Endothelial cell of umbilical vein (primary cell): ENCODE measurements at regions not wholly inside any gene's neighbourhood (a gene's known extent, or its start where the extent isn't known, plus 50 kb on each side); places are given as distances from the start of the nearest gene placed in this dataset.

ENCODE experiments used
- BruUV-seq: library from RNA; stranded (reverse); fragments of 400-500 nt; replicated peaks from 2 replicates; lab custom pipeline; 2021; lab: Mats Ljungman, UMichigan
- CTCF ChIA-PET: fragments of 300-600, 350-600 bp; sonication (Branson Sonifier 250); formaldehyde crosslinking; loops from one replicate; lab custom pipeline; 2021; ENCODE audit warnings: antibody characterized with exemption, inconsistent platforms; lab: Charles Lee
- POLR2A ChIA-PET: fragments of 300-600, 350-600 bp; sonication (Branson Sonifier 250); formaldehyde crosslinking; loops from one replicate; lab custom pipeline; 2021; ENCODE audit warnings: antibody characterized with exemption, inconsistent platforms; lab: Charles Lee
- DNase-seq: peaks from one replicate; pipeline ENCODE4 v3.0.0-alpha.2; 2011; ENCODE audit warnings: low read depth, low spot score
- FAIRE-seq: peaks from 2 replicates; lab custom pipeline; 2011; peaks lifted over from hg19 to GRCh38; lab: Jason Lieb, UNC
- H2AFZ ChIP-seq: 2 replicates; pipeline ENCODE4 v1.6.0; 2012; ENCODE audit warnings: low read depth, low read length, control low read depth, inconsistent platforms
- H3K27ac ChIP-seq: 2 replicates; pipeline ENCODE4 v1.5.1; 2011; ENCODE audit warnings: low read depth, mild to moderate bottlenecking, control low read depth, low read length, moderate library complexity; ENCODE audit not compliant: insufficient read depth
- H3K27me3 ChIP-seq, 2 experiments: 2 replicates each; pipeline versions ENCODE4 v1.6.0 to v1.6.1; 2011; ENCODE audit warnings: low read length in 2 of 2, mixed read lengths in 1 of 2; ENCODE audit not compliant: control insufficient read depth in 2 of 2, insufficient read depth in 2 of 2
- H3K36me3 ChIP-seq, 2 experiments: 2 replicates in 1 of 2; 3 replicates in 1 of 2; pipeline ENCODE4 v1.5.1; 2011; ENCODE audit warnings: low read length in 2 of 2, mild to moderate bottlenecking in 1 of 2, moderate library complexity in 1 of 2; ENCODE audit not compliant: control insufficient read depth in 2 of 2, insufficient read depth in 2 of 2; ENCODE audit errors: extremely low read depth in 1 of 2
- H3K4me1 ChIP-seq: 3 replicates; pipeline ENCODE4 v1.5.1; 2011; ENCODE audit warnings: mild to moderate bottlenecking, low read length; ENCODE audit not compliant: control insufficient read depth, insufficient read depth; ENCODE audit errors: extremely low read depth
- H3K4me2 ChIP-seq: 2 replicates; pipeline ENCODE4 v1.6.1; 2011; ENCODE audit warnings: low read length, control low read depth, mixed read lengths; ENCODE audit not compliant: insufficient read depth
- H3K4me3 ChIP-seq, 3 experiments: fragments of 200-600 bp in 1 of 3; sonication (generic), shearing (Covaris generic) in 1 of 3; replicated peaks in 1 of 3; 2 replicates each; pipeline ENCODE4 v1.5.1; 2011 to 2016; ENCODE audit warnings: control low read depth in 3 of 3, low read length in 3 of 3, mild to moderate bottlenecking in 2 of 3, inconsistent platforms in 1 of 3, low read depth in 1 of 3, moderate library complexity in 1 of 3; ENCODE audit not compliant: insufficient read depth in 1 of 3
- H3K79me2 ChIP-seq: 2 replicates; pipeline ENCODE4 v1.6.0; 2012; ENCODE audit warnings: low read length, inconsistent platforms; ENCODE audit not compliant: control insufficient read depth, insufficient read depth
- H3K9ac ChIP-seq: replicated peaks from 2 replicates; pipeline ENCODE3; 2011; ENCODE audit warnings: low read length, control low read depth; ENCODE audit not compliant: insufficient read depth; ENCODE audit errors: extremely low read depth
- H3K9me1 ChIP-seq: replicated peaks from 3 replicates; pipeline ENCODE4 v1.6.0; 2011; ENCODE audit warnings: mild to moderate bottlenecking, low read length; ENCODE audit not compliant: control insufficient read depth, insufficient read depth; ENCODE audit errors: extremely low read depth
- H3K9me3 ChIP-seq: replicated peaks from 2 replicates; pipeline ENCODE4 v1.5.1; 2012; ENCODE audit warnings: low read length, inconsistent platforms; ENCODE audit not compliant: control insufficient read depth, insufficient read depth
- H4K20me1 ChIP-seq: replicated peaks from 2 replicates; pipeline ENCODE3; 2011; ENCODE audit warnings: mild to moderate bottlenecking, low read length; ENCODE audit not compliant: control insufficient read depth, insufficient read depth; ENCODE audit errors: extremely low read depth
- EZH2 ChIP-seq: IDR thresholded peaks from 2 replicates; pipeline ENCODE4 v1.6.1; 2012; ENCODE audit warnings: borderline replicate concordance, low read depth, mild to moderate bottlenecking, moderate library complexity, low read length, inconsistent platforms; ENCODE audit not compliant: severe bottlenecking
- FOS ChIP-seq: IDR thresholded peaks from 2 replicates; pipeline ENCODE4 v1.6.1; 2011; ENCODE audit warnings: mild to moderate bottlenecking, low read length, moderate library complexity, borderline replicate concordance; ENCODE audit not compliant: insufficient read depth
- GATA2 ChIP-seq: IDR thresholded peaks from 2 replicates; pipeline ENCODE4 v1.7.0; 2011; ENCODE audit warnings: low read depth, mild to moderate bottlenecking, moderate library complexity, mixed read lengths, low read length; ENCODE audit not compliant: insufficient read length, insufficient read depth
- JUN ChIP-seq: IDR thresholded peaks from 2 replicates; pipeline ENCODE4 v1.6.1; 2011; ENCODE audit warnings: borderline replicate concordance, low read depth; ENCODE audit not compliant: insufficient read length, insufficient read depth
- MYC ChIP-seq: IDR thresholded peaks from one replicate; pipeline ENCODE4 v1.6.1; 2011; ENCODE audit warnings: mild to moderate bottlenecking, low read depth, low read length
- POLR2A ChIP-seq: IDR thresholded peaks from 2 replicates; pipeline ENCODE4 v1.6.1; 2012; ENCODE audit warnings: low read depth, mild to moderate bottlenecking, control low read depth, low read length
- POLR2AphosphoS5 ChIP-seq: IDR thresholded peaks from 2 replicates; pipeline ENCODE4 v1.6.1; 2012; ENCODE audit warnings: low read depth, mild to moderate bottlenecking, control low read depth, low read length, moderate library complexity; ENCODE audit not compliant: insufficient read depth
- dilution Hi-C: fragments of 300-500 bp; cut with MboI; formaldehyde crosslinking; loops from one replicate; pipeline ENCODE4 v1.15.0; 2019; ENCODE audit warnings: low sequenced_read_pairs; ENCODE audit not compliant: extremely low pct_ligation_motif_present
- intact Hi-C: fragments of 100-400 bp; cut with micrococcal nuclease; formaldehyde crosslinking; loops from one replicate; pipeline ENCODE4 v1.10.0; 2022
- TF ChIP-seq, protein P1 (sequence below), 2 donors: IDR thresholded peaks; 1 replicate in 1 of 2; 2 replicates in 1 of 2; pipeline ENCODE4 v1.5.1; 2011; ENCODE audit warnings: low read length in 2 of 2, mild to moderate bottlenecking in 2 of 2, moderate library complexity in 2 of 2, control low read depth in 1 of 2, inconsistent platforms in 1 of 2, low read depth in 1 of 2; ENCODE audit not compliant: insufficient read depth in 1 of 2; ENCODE audit errors: extremely low read depth in 1 of 2
- TF ChIP-seq, protein P2 (sequence below): IDR thresholded peaks from 2 replicates; pipeline ENCODE4 v1.6.1; 2011; ENCODE audit not compliant: insufficient read depth, insufficient read length

DNA sequence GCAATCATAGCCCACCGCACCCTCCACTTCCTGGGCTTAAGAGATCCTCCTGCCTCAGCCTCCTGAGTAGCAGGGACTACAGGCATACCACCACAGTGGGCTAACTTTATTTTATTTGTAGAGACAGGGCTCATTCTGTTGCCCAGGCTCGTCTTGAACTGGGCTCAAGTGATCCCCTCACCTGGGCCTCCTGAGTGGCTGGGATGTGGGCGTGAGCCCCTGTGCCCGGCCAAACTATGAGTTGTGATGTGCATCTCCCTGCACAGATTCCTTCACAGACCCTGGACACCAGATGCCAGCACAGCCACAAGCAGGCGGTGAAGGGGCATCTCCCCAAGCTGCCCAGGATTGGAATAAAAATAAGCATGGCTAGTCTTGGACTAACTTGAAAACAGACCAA, 244.9 kb upstream of the IRX1 start:
- H4K20me1 ChIP-seq = no peaks in the 10 kb centered on the region
- no peaks in the 10 kb centered on the region for H3K4me1 ChIP-seq
- H3K27ac ChIP-seq = no peak overlapping the region
- H3K9me1 ChIP-seq = no peaks in the 10 kb centered on the region
- CTCF ChIA-PET = no interaction called here
- no peaks in the 10 kb centered on the region for H3K79me2 ChIP-seq
- H3K4me3 ChIP-seq = no peak overlapping the region
- no TSS peak for BruUV-seq
- DNase-seq (no peak), FAIRE-seq (no peak)
- H3K27me3 ChIP-seq = no peaks in the 10 kb centered on the region
- H2AFZ ChIP-seq = no peak overlapping the region
- POLR2A ChIA-PET = no interaction called here
- dilution Hi-C loops (no loop called here), intact Hi-C loops (no loop called here)
- no peak overlapping the region for H3K9ac ChIP-seq
- TF ChIP-seq POLR2A = no peak
- no peak for TF ChIP-seq GATA2
- H3K36me3 ChIP-seq = no peaks in the 10 kb centered on the region
- peaks cover 9% of the 10 kb centered on the region for H3K9me3 ChIP-seq
- no peak overlapping the region for H3K4me2 ChIP-seq

DNA sequence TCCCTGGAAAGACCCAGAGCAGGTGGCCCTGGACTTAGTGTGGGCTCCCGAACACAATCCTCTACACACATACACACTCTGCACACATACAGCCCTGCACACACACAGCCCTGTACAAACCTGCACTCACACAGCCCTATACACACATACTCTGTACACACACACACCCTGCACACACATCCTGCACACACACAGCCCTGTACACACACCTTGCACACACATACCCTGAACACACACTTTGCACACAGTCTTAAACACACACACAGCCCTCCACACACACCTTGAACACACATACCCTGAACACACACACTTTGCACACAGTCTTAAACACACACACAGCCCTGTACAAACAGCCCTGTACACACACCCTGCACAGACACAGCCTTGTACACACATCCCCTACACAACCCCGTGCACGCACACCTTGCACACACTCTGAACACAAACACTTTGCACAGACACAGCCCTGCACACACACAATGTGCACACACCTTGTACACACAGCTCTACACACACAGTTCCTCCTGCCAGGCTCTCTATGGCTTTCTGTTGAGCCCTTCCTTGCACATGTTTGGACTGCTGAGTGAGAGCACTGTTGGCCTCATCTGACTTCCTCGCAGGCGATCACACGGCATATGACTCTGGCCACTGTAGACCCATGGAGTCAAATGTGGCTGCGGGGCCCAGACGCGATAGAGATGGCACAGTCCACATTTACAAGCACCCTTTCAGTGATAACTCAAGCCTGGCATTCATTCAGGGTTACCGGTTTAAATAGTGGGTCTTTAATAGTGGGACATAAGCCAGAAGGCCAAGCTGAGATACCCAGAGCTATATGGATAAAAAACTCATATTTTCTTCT, 245.7 kb upstream of the IRX1 start:
- no peaks in the 10 kb centered on the region for H3K9me1 ChIP-seq
- H2AFZ ChIP-seq = no peak overlapping the region
- no peak overlapping the region for H3K27ac ChIP-seq
- ChIA-PET POLR2A (no interaction called here), CTCF (no interaction called here)
- H3K79me2 ChIP-seq = no peaks in the 10 kb centered on the region
- H3K36me3 ChIP-seq = no peaks in the 10 kb centered on the region
- peaks cover 9% of the 10 kb centered on the region for H3K9me3 ChIP-seq
- no peak overlapping the region for H3K4me3 ChIP-seq
- FAIRE-seq (no peak), DNase-seq (no peak)
- H3K9ac ChIP-seq = no peak overlapping the region
- no peak for TF ChIP-seq MYC
- TF ChIP-seq POLR2AphosphoS5 = no peak
- TF ChIP-seq GATA2 = no peak
- TF ChIP-seq, protein P1, sequence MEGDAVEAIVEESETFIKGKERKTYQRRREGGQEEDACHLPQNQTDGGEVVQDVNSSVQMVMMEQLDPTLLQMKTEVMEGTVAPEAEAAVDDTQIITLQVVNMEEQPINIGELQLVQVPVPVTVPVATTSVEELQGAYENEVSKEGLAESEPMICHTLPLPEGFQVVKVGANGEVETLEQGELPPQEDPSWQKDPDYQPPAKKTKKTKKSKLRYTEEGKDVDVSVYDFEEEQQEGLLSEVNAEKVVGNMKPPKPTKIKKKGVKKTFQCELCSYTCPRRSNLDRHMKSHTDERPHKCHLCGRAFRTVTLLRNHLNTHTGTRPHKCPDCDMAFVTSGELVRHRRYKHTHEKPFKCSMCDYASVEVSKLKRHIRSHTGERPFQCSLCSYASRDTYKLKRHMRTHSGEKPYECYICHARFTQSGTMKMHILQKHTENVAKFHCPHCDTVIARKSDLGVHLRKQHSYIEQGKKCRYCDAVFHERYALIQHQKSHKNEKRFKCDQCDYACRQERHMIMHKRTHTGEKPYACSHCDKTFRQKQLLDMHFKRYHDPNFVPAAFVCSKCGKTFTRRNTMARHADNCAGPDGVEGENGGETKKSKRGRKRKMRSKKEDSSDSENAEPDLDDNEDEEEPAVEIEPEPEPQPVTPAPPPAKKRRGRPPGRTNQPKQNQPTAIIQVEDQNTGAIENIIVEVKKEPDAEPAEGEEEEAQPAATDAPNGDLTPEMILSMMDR (IDR thresholded peaks at IDR 0.05; ENCODE audit: extremely low read depth in 1 of 2, insufficient read depth in 1 of 2, low read depth in 1 of 2, low read length in 2 of 2) = no peak
- TF ChIP-seq EZH2 = no peak
- no peak for TF ChIP-seq POLR2A
- TF ChIP-seq, protein P2, sequence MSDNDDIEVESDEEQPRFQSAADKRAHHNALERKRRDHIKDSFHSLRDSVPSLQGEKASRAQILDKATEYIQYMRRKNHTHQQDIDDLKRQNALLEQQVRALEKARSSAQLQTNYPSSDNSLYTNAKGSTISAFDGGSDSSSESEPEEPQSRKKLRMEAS = no peak
- TF ChIP-seq JUN = no peak
- TF ChIP-seq FOS = no peak
- BruUV-seq = no TSS peak
- intact Hi-C loops (no loop called here), dilution Hi-C loops (no loop called here)
- no peaks in the 10 kb centered on the region for H3K4me1 ChIP-seq
- H3K4me2 ChIP-seq = no peak overlapping the region
- no peaks in the 10 kb centered on the region for H3K27me3 ChIP-seq
- no peaks in the 10 kb centered on the region for H4K20me1 ChIP-seq
